PC-9 (cell line): ENCODE measurements at regions not wholly inside any gene's neighbourhood (a gene's known extent, or its start where the extent isn't known, plus 50 kb on each side); places are given as distances from the start of the nearest gene placed in this dataset.

Source experiments
- BruUV-seq: library from RNA; stranded (reverse); fragments of 400-500 nt; replicated peaks from 2 replicates; lab custom pipeline; 2021; lab: Mats Ljungman, UMichigan
- CTCF ChIA-PET: fragments of 300-600 bp; sonication (Branson Sonifier 250); formaldehyde crosslinking; loops from one replicate; lab custom pipeline; 2022; ENCODE audit warnings: antibody characterized with exemption; lab: Charles Lee
- POLR2A ChIA-PET: fragments of 300-600 bp; sonication (Branson Sonifier 250); formaldehyde crosslinking; loops from one replicate; lab custom pipeline; 2022; ENCODE audit warnings: antibody characterized with exemption; ENCODE audit not compliant: unreplicated experiment; lab: Charles Lee
- DNase-seq, 2 experiments: peaks; one replicate each; pipeline versions ENCODE4 v3.0.0 to v3.0.0-alpha.2; 2015 to 2022; ENCODE audit warnings: mixed read lengths in 1 of 2
- H2AFZ ChIP-seq: fragments of 200-600 bp; sonication (generic); 2 replicates; pipeline ENCODE4 v1.8.1; 2017; ENCODE audit warnings: antibody characterized with exemption
- H3F3A ChIP-seq: fragments of 200-600 bp; sonication (generic); 2 replicates; pipeline ENCODE4 v1.8.1; 2017; ENCODE audit warnings: antibody characterized with exemption, mild to moderate bottlenecking, low read depth; ENCODE audit not compliant: insufficient read depth
- H3K27ac ChIP-seq: fragments of 200-600 bp; sonication (generic); 2 replicates; pipeline ENCODE4 v1.6.1; 2016; ENCODE audit warnings: mixed run types
- H3K27me3 ChIP-seq: fragments of 200-600 bp; sonication (generic); 2 replicates; pipeline ENCODE4 v1.6.1; 2016; ENCODE audit warnings: low read depth, mixed run types; ENCODE audit not compliant: insufficient read depth
- H3K36me3 ChIP-seq: fragments of 200-600 bp; sonication (generic); 2 replicates; pipeline ENCODE4 v1.6.1; 2016; ENCODE audit warnings: low read depth, mixed run types
- H3K4me1 ChIP-seq: fragments of 200-600 bp; sonication (generic); replicated peaks from 2 replicates; pipeline ENCODE4 v1.6.1; 2016; ENCODE audit warnings: mixed run types; ENCODE audit not compliant: insufficient read depth
- H3K4me2 ChIP-seq: fragments of 200-600 bp; sonication (generic); 2 replicates; pipeline ENCODE4 v1.6.1; 2017; ENCODE audit warnings: mixed run types
- H3K4me3 ChIP-seq: fragments of 200-600 bp; sonication (generic); 2 replicates; pipeline ENCODE4 v1.6.1; 2016; ENCODE audit warnings: mixed run types
- H3K79me2 ChIP-seq: fragments of 200-600 bp; sonication (generic); 2 replicates; pipeline ENCODE4 v1.6.1; 2017; ENCODE audit warnings: low read depth, mixed run types
- H3K9me2 ChIP-seq: fragments of 200-600 bp; sonication (generic); 2 replicates; pipeline ENCODE4 v1.8.1; 2017; ENCODE audit warnings: mild to moderate bottlenecking; ENCODE audit not compliant: insufficient read depth
- H3K9me3 ChIP-seq: fragments of 200-600 bp; sonication (generic); 2 replicates; pipeline ENCODE4 v1.8.1; 2016; ENCODE audit warnings: low read depth; ENCODE audit not compliant: insufficient read depth
- H4K20me1 ChIP-seq: fragments of 200-600 bp; sonication (generic); 2 replicates; pipeline ENCODE4 v1.8.1; 2017; ENCODE audit not compliant: insufficient read depth
- CTCF ChIP-seq: fragments of 200-600 bp; sonication (generic); conservative IDR thresholded peaks from 2 replicates; pipeline ENCODE4 v1.6.1; 2017; ENCODE audit warnings: mixed run types, antibody characterized with exemption, mild to moderate bottlenecking, moderate library complexity
- EZH2 ChIP-seq: fragments of 200-600 bp; sonication (generic); IDR thresholded peaks from 2 replicates; pipeline ENCODE4 v1.8.0; 2017; ENCODE audit warnings: antibody characterized with exemption, low read depth
- intact Hi-C: fragments of 100-400 bp; cut with micrococcal nuclease; formaldehyde crosslinking; loops from one replicate; pipeline ENCODE4 v1.10.0; 2022; ENCODE audit not compliant: unreplicated experiment

- no peak overlapping the region for H3K4me2 ChIP-seq
- no peak for TF ChIP-seq CTCF
- no peak for TF ChIP-seq EZH2
- no peaks in the 10 kb centered on the region for H3K27me3 ChIP-seq
- H3K9me3 ChIP-seq: no peaks in the 10 kb centered on the region
- ChIA-PET POLR2A (no interaction called here), CTCF (no interaction called here)
- H3K36me3 ChIP-seq: no peaks in the 10 kb centered on the region
- H3K27ac ChIP-seq: no peak overlapping the region
- no peak overlapping the region for H3K4me3 ChIP-seq
- no peak for DNase-seq
- H3K79me2 ChIP-seq: no peaks in the 10 kb centered on the region
- peaks cover 65% of the 10 kb centered on the region for H3K4me1 ChIP-seq
- BruUV-seq: no TSS peak
- H3F3A ChIP-seq: peaks cover 29% of the 10 kb centered on the region
- H4K20me1 ChIP-seq: no peaks in the 10 kb centered on the region
- no peak overlapping the region for H2AFZ ChIP-seq
- intact Hi-C loops: loop anchor here (5.0 to 10.0 kb wide), 2 partner anchors 37 to 124 kb away; partner anchors contain the start of gene ARHGAP32
- H3K9me2 ChIP-seq: no peaks in the 10 kb centered on the region
Measured at GRCh38 chr11:129319201-129319600, 56.4 kb upstream of the BARX2 start.

GRCh38 chr11:129317571-129317970, 58.1 kb upstream of the BARX2 start:
- Histone ChIP-seq H3K4me1 (peaks cover 64% of the 10 kb centered on the region), H3K9me2 (no peaks in the 10 kb centered on the region), H3K27me3 (no peaks in the 10 kb centered on the region), H3K4me2 (peak overlapping the region; percentile 67), H3K9me3 (no peaks in the 10 kb centered on the region), H4K20me1 (no peaks in the 10 kb centered on the region), H3F3A (peaks cover 29% of the 10 kb centered on the region), H3K79me2 (no peaks in the 10 kb centered on the region), H3K36me3 (no peaks in the 10 kb centered on the region), H3K4me3 (no peak overlapping the region), H3K27ac (peak overlapping the region; percentile 64), H2AFZ (peak overlapping the region; percentile 28; the same call in 1 of the 2 replicates)
- BruUV-seq: no TSS peak
- POLR2A ChIA-PET: interaction anchor here (0.8 kb wide), 1 partner anchor 80 kb away, joined by 5 read pairs; no protein-coding TSS in a partner anchor
- intact Hi-C loops: loop anchor here (5.0 to 10.0 kb wide), 2 partner anchors 35 to 123 kb away; partner anchors contain the start of gene ARHGAP32
- CTCF ChIA-PET: interaction anchor here (0.6 to 0.7 kb wide), 3 partner anchors 14 to 67 kb away, joined by 3 to 8 read pairs (median 7); no protein-coding TSS in a partner anchor
- peak in 1 of 2 experiments; percentile 90 for DNase-seq
- TF ChIP-seq EZH2: no peak
- no peak for TF ChIP-seq CTCF

- peaks cover 64% of the 10 kb centered on the region for H3K4me1 ChIP-seq
- no peaks in the 10 kb centered on the region for H3K9me3 ChIP-seq
- no peaks in the 10 kb centered on the region for H3K79me2 ChIP-seq
- no peaks in the 10 kb centered on the region for H3K36me3 ChIP-seq
- peak overlapping the region; percentile 66 for H3K27ac ChIP-seq
- intact Hi-C loops: loop anchor here (5.0 to 10.0 kb wide), 2 partner anchors 34 to 122 kb away; partner anchors contain the start of gene ARHGAP32
- ChIA-PET CTCF (interaction anchor here (0.6 kb wide), 1 partner anchor 15 kb away, joined by 7 read pairs; no protein-coding TSS in a partner anchor), POLR2A (interaction anchor here (0.8 kb wide), 1 partner anchor 81 kb away, joined by 5 read pairs; no protein-coding TSS in a partner anchor)
- peak overlapping the region; percentile 67 for H3K4me2 ChIP-seq
- H3K9me2 ChIP-seq: no peaks in the 10 kb centered on the region
- TF ChIP-seq CTCF (no peak), EZH2 (no peak)
- DNase-seq: no peak
- no peaks in the 10 kb centered on the region for H3K27me3 ChIP-seq
- no peaks in the 10 kb centered on the region for H4K20me1 ChIP-seq
- no peak overlapping the region for H2AFZ ChIP-seq
- no TSS peak for BruUV-seq
- H3F3A ChIP-seq: peaks cover 29% of the 10 kb centered on the region
- H3K4me3 ChIP-seq: no peak overlapping the region
Measured at GRCh38 chr11:129316781-129317180, 58.9 kb upstream of the BARX2 start.
